Vagina (tissue), 2 donors: ENCODE measurements at regions not wholly inside any gene's neighbourhood (a gene's known extent, or its start where the extent isn't known, plus 50 kb on each side); places are given as distances from the start of the nearest gene placed in this dataset.

ENCODE experiments used
- POLR2A ChIP-seq, 2 donors: fragments of 450-650 bp; IDR thresholded peaks; one replicate each; pipeline ENCODE4 v1.6.1; 2017; ENCODE audit warnings: antibody characterized with exemption in 2 of 2, mild to moderate bottlenecking in 2 of 2, moderate library complexity in 2 of 2
- POLR2AphosphoS5 ChIP-seq, 2 donors: sonication (generic); formaldehyde crosslinking; IDR thresholded peaks; one replicate each; pipeline ENCODE4 v1.9.0; 2017; ENCODE audit warnings: antibody characterized with exemption in 2 of 2, mild to moderate bottlenecking in 2 of 2, low read depth in 1 of 2; ENCODE audit not compliant: insufficient read depth in 1 of 2

DNA sequence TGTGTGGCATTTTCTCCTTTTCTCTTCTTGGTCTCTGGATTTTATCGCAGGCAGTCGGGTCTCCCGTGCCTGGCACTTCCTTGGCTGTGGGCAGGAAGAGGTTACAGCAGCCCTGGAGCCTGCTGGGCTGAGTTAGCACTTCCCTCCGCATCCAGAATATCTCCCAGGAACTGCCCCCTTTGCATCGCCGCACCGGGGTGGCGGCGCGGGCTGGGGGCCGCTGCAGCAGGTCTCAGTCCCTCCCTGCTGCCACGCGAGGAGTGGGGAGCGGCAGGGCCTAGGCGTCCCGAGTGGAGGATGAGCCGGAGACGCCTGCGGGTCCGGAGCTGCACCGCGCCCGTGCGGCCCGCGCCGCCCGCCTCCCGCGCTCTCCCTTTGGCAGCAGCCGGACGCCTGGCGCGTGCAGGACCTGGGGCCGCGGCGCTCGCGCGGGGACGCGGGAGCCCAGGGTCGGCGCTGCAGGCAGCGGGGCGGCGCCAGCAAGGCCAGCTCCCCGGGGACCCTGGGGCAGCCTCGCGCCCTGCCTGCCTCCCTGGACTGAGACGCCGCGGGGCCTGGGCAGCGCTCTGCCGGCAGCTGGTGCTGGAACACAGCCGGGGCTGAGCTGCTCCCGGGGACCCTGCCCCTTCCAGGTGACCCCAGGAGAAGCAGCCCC, 192.8 kb downstream of the PRDM2 start:
- TF ChIP-seq POLR2A (IDR thresholded peaks at IDR 0.05) (no peak), POLR2AphosphoS5 (IDR thresholded peaks at IDR 0.05; ENCODE audit: insufficient read depth in 1 of 2, low read depth in 1 of 2) (no peak)
